ENCODE measurements at regions not wholly inside any gene's neighbourhood (a gene's known extent, or its start where the extent isn't known, plus 50 kb on each side); places are given as distances from the start of the nearest gene placed in this dataset.

- 78% methylated on average over 1 of the region's 2 CpGs for WGBS
- H2AFZ ChIP-seq (ENCODE audit: low read depth, low read length), result no peak overlapping the region
- DNase-seq, result no peak
- H2BK120ac ChIP-seq (ENCODE audit: low read depth, low read length), result no peak overlapping the region
- H3K4me2 ChIP-seq (ENCODE audit: low read length, poor library complexity, severe bottlenecking), result no peak overlapping the region
- H4K91ac ChIP-seq (ENCODE audit: low read length), result no peak overlapping the region
- no peaks in the 10 kb centered on the region for H3K27me3 ChIP-seq (ENCODE audit: control insufficient read depth in 1 of 2, insufficient read depth in 1 of 2, low read length in 2 of 2)
- no peak overlapping the region for H3K4ac ChIP-seq (ENCODE audit: low read depth in 1 of 2, low read length in 2 of 2)
- H4K8ac ChIP-seq (ENCODE audit: low read length), result no peak overlapping the region
- no peak overlapping the region for H3K18ac ChIP-seq (ENCODE audit: low read depth in 1 of 2, low read length in 2 of 2)
- no peaks in the 10 kb centered on the region for H3K79me1 ChIP-seq (replicated peaks; ENCODE audit: low read length, poor library complexity, severe bottlenecking)
- H2BK5ac ChIP-seq (ENCODE audit: low read depth, low read length, poor library complexity, severe bottlenecking), result no peak overlapping the region
- H2AK5ac ChIP-seq (ENCODE audit: low read length, severe bottlenecking), result no peak overlapping the region
- H3K4me1 ChIP-seq (ENCODE audit: control insufficient read depth, insufficient read depth, low read depth, low read length), result no peaks in the 10 kb centered on the region
- no peak overlapping the region for H2BK12ac ChIP-seq (ENCODE audit: low read length in 2 of 2)
- no peak overlapping the region for H3K23ac ChIP-seq (ENCODE audit: low read length in 2 of 2)
- H3K36me3 ChIP-seq (ENCODE audit: control insufficient read depth in 1 of 2, insufficient read depth in 2 of 2, low read depth in 1 of 2, low read length in 2 of 2), result no peaks in the 10 kb centered on the region
- no peak overlapping the region for H3K27ac ChIP-seq (ENCODE audit: low read length, poor library complexity, severe bottlenecking)
- no peak overlapping the region for H3K14ac ChIP-seq (ENCODE audit: low read length in 2 of 2)
- H3K4me3 ChIP-seq (ENCODE audit: insufficient read depth in 1 of 2, low read depth in 1 of 2, low read length in 2 of 2), result no peak overlapping the region
- H2BK15ac ChIP-seq (ENCODE audit: low read depth, poor library complexity, severe bottlenecking), result no peak overlapping the region
- H3K9me3 ChIP-seq (ENCODE audit: control insufficient read depth, low read length), result no peaks in the 10 kb centered on the region
- no peak overlapping the region for H3K9ac ChIP-seq (ENCODE audit: low read length)
Observed at GRCh38 chr18:42458226-42458625, 503.2 kb downstream of the PIK3C3 start.

- no peaks in the 10 kb centered on the region for H3K27me3 ChIP-seq (ENCODE audit: control insufficient read depth in 1 of 2, insufficient read depth in 1 of 2, low read length in 2 of 2)
- DNase-seq, result no peak
- no peak overlapping the region for H2AK5ac ChIP-seq (ENCODE audit: low read length, severe bottlenecking)
- H3K79me1 ChIP-seq (replicated peaks; ENCODE audit: low read length, poor library complexity, severe bottlenecking), result no peaks in the 10 kb centered on the region
- no peak overlapping the region for H3K14ac ChIP-seq (ENCODE audit: low read length in 2 of 2)
- H2BK120ac ChIP-seq (ENCODE audit: low read depth, low read length), result no peak overlapping the region
- no peak overlapping the region for H2BK5ac ChIP-seq (ENCODE audit: low read depth, low read length, poor library complexity, severe bottlenecking)
- H3K23ac ChIP-seq (ENCODE audit: low read length in 2 of 2), result no peak overlapping the region
- H3K4me3 ChIP-seq (ENCODE audit: insufficient read depth in 1 of 2, low read depth in 1 of 2, low read length in 2 of 2), result no peak overlapping the region
- no peak overlapping the region for H3K18ac ChIP-seq (ENCODE audit: low read depth in 1 of 2, low read length in 2 of 2)
- no peaks in the 10 kb centered on the region for H3K4me1 ChIP-seq (ENCODE audit: control insufficient read depth, insufficient read depth, low read depth, low read length)
- no peak overlapping the region for H4K91ac ChIP-seq (ENCODE audit: low read length)
- 98% methylated on average over 2 of the region's 2 CpGs for WGBS
- no peak overlapping the region for H3K4me2 ChIP-seq (ENCODE audit: low read length, poor library complexity, severe bottlenecking)
- no peaks in the 10 kb centered on the region for H3K9me3 ChIP-seq (ENCODE audit: control insufficient read depth, low read length)
- no peaks in the 10 kb centered on the region for H3K36me3 ChIP-seq (ENCODE audit: control insufficient read depth in 1 of 2, insufficient read depth in 2 of 2, low read depth in 1 of 2, low read length in 2 of 2)
- H2BK15ac ChIP-seq (ENCODE audit: low read depth, poor library complexity, severe bottlenecking), result no peak overlapping the region
- no peak overlapping the region for H4K8ac ChIP-seq (ENCODE audit: low read length)
- no peak overlapping the region for H3K4ac ChIP-seq (ENCODE audit: low read depth in 1 of 2, low read length in 2 of 2)
- H3K9ac ChIP-seq (ENCODE audit: low read length), result no peak overlapping the region
- no peak overlapping the region for H2BK12ac ChIP-seq (ENCODE audit: low read length in 2 of 2)
- no peak overlapping the region for H3K27ac ChIP-seq (ENCODE audit: low read length, poor library complexity, severe bottlenecking)
- H2AFZ ChIP-seq (ENCODE audit: low read depth, low read length), result no peak overlapping the region
Observed at GRCh38 chr18:42459873-42460272, 504.8 kb downstream of the PIK3C3 start.

GRCh38 chr18:42471885-42472284 is 516.9 kb downstream of the PIK3C3 start:
- no peak overlapping the region for H2AK5ac ChIP-seq (ENCODE audit: low read length, severe bottlenecking)

GRCh38 chr18:42473611-42474010 is 518.6 kb downstream of the PIK3C3 start:
- Histone ChIP-seq H4K8ac (ENCODE audit: low read length) (no peak overlapping the region), H2AK5ac (ENCODE audit: low read length, severe bottlenecking) (no peak overlapping the region), H3K9me3 (ENCODE audit: control insufficient read depth, low read length) (no peaks in the 10 kb centered on the region), H3K14ac (ENCODE audit: low read length in 2 of 2) (no peak overlapping the region), H2AFZ (ENCODE audit: low read depth, low read length) (no peak overlapping the region), H3K4me1 (ENCODE audit: control insufficient read depth, insufficient read depth, low read depth, low read length) (peaks cover 1% of the 10 kb centered on the region), H3K79me1 (replicated peaks; ENCODE audit: low read length, poor library complexity, severe bottlenecking) (no peaks in the 10 kb centered on the region), H3K4ac (ENCODE audit: low read depth in 1 of 2, low read length in 2 of 2) (no peak overlapping the region), H2BK5ac (ENCODE audit: low read depth, low read length, poor library complexity, severe bottlenecking) (no peak overlapping the region), H4K91ac (ENCODE audit: low read length) (no peak overlapping the region), H3K18ac (ENCODE audit: low read depth in 1 of 2, low read length in 2 of 2) (no peak overlapping the region), H3K36me3 (ENCODE audit: control insufficient read depth in 1 of 2, insufficient read depth in 2 of 2, low read depth in 1 of 2, low read length in 2 of 2) (no peaks in the 10 kb centered on the region), H3K4me2 (ENCODE audit: low read length, poor library complexity, severe bottlenecking) (no peak overlapping the region), H3K4me3 (ENCODE audit: insufficient read depth in 1 of 2, low read depth in 1 of 2, low read length in 2 of 2) (no peak overlapping the region), H2BK15ac (ENCODE audit: low read depth, poor library complexity, severe bottlenecking) (no peak overlapping the region), H3K23ac (ENCODE audit: low read length in 2 of 2) (no peak overlapping the region), H3K27me3 (ENCODE audit: control insufficient read depth in 1 of 2, insufficient read depth in 1 of 2, low read length in 2 of 2) (no peaks in the 10 kb centered on the region), H3K9ac (ENCODE audit: low read length) (no peak overlapping the region), H2BK12ac (ENCODE audit: low read length in 2 of 2) (no peak overlapping the region), H3K27ac (ENCODE audit: low read length, poor library complexity, severe bottlenecking) (no peak overlapping the region), H2BK120ac (ENCODE audit: low read depth, low read length) (no peak overlapping the region)
- DNase-seq, result no peak
- 90% methylated on average over 6 of the region's 6 CpGs for WGBS

More at GRCh38 chr18:42471885-42472284, 516.9 kb downstream of the PIK3C3 start:
- H3K9ac ChIP-seq (ENCODE audit: low read length), result no peak overlapping the region
- H3K36me3 ChIP-seq (ENCODE audit: control insufficient read depth in 1 of 2, insufficient read depth in 2 of 2, low read depth in 1 of 2, low read length in 2 of 2), result no peaks in the 10 kb centered on the region
- no peak overlapping the region for H3K4me3 ChIP-seq (ENCODE audit: insufficient read depth in 1 of 2, low read depth in 1 of 2, low read length in 2 of 2)
- no peaks in the 10 kb centered on the region for H3K9me3 ChIP-seq (ENCODE audit: control insufficient read depth, low read length)
- no peaks in the 10 kb centered on the region for H3K79me1 ChIP-seq (replicated peaks; ENCODE audit: low read length, poor library complexity, severe bottlenecking)
- H2BK15ac ChIP-seq (ENCODE audit: low read depth, poor library complexity, severe bottlenecking), result no peak overlapping the region
- no peak for DNase-seq
- H3K18ac ChIP-seq (ENCODE audit: low read depth in 1 of 2, low read length in 2 of 2), result no peak overlapping the region
- no CpG with 5 or more reads among the region's 1 CpG for WGBS
- no peaks in the 10 kb centered on the region for H3K27me3 ChIP-seq (ENCODE audit: control insufficient read depth in 1 of 2, insufficient read depth in 1 of 2, low read length in 2 of 2)
- H3K4me2 ChIP-seq (ENCODE audit: low read length, poor library complexity, severe bottlenecking), result no peak overlapping the region
- no peak overlapping the region for H3K23ac ChIP-seq (ENCODE audit: low read length in 2 of 2)
- no peaks in the 10 kb centered on the region for H3K4me1 ChIP-seq (ENCODE audit: control insufficient read depth, insufficient read depth, low read depth, low read length)
- no peak overlapping the region for H4K8ac ChIP-seq (ENCODE audit: low read length)
- H3K27ac ChIP-seq (ENCODE audit: low read length, poor library complexity, severe bottlenecking), result no peak overlapping the region
- H2BK120ac ChIP-seq (ENCODE audit: low read depth, low read length), result no peak overlapping the region
- H2BK12ac ChIP-seq (ENCODE audit: low read length in 2 of 2), result no peak overlapping the region
- H3K4ac ChIP-seq (ENCODE audit: low read depth in 1 of 2, low read length in 2 of 2), result no peak overlapping the region
- H2AFZ ChIP-seq (ENCODE audit: low read depth, low read length), result no peak overlapping the region
- H4K91ac ChIP-seq (ENCODE audit: low read length), result no peak overlapping the region
- H2BK5ac ChIP-seq (ENCODE audit: low read depth, low read length, poor library complexity, severe bottlenecking), result no peak overlapping the region
- no peak overlapping the region for H3K14ac ChIP-seq (ENCODE audit: low read length in 2 of 2)

Measured in mesenchymal stem cell (in vitro differentiated cells and primary cell).